Activated CD4-positive, alpha-beta T cell treated with anti-CD3 and anti-CD28 coated beads for 24 hours (primary cell): ENCODE measurements at regions not wholly inside any gene's neighbourhood (a gene's known extent, or its start where the extent isn't known, plus 50 kb on each side); places are given as distances from the start of the nearest gene placed in this dataset.
"Not testable (repeated sequence)": the region's sequence is repeated elsewhere in the genome, so short reads cannot be mapped to it uniquely, and the experiment has no call there.

Experiments
- DNase-seq, 2 donors: peaks; one replicate each; pipeline ENCODE4 v3.0.0-alpha.2; 2020; ENCODE audit warnings: low read depth in 2 of 2

- not testable (repeated sequence) for DNase-seq
Observed at GRCh38 chr10:2189356-2189755, 452.0 kb upstream of the ADARB2 start.

GRCh38 chr10:2188371-2188770, 451.0 kb upstream of the ADARB2 start:
- no peak for DNase-seq

GRCh38 chr10:2173327-2173726, 436.0 kb upstream of the ADARB2 start:
- DNase-seq, result no peak

- no peak for DNase-seq
Observed at GRCh38 chr10:2165771-2166460, 428.6 kb upstream of the ADARB2 start.

- no peak for DNase-seq
Observed at GRCh38 chr10:2150288-2150687, 413.0 kb upstream of the ADARB2 start.

GRCh38 chr10:2145926-2146478, 408.7 kb upstream of the ADARB2 start:
- DNase-seq, result no peak

GRCh38 chr10:2145491-2145890, 408.2 kb upstream of the ADARB2 start:
- DNase-seq, result no peak

GRCh38 chr10:2144584-2144983, 407.3 kb upstream of the ADARB2 start:
- DNase-seq, result no peak

- DNase-seq, result no peak
Observed at GRCh38 chr10:2143213-2143835, 406.0 kb upstream of the ADARB2 start.

GRCh38 chr10:2139746-2140145, 402.4 kb upstream of the ADARB2 start:
- no peak for DNase-seq

- no peak for DNase-seq
Observed at GRCh38 chr10:2137549-2138174, 400.3 kb upstream of the ADARB2 start.

GRCh38 chr10:2130705-2131305, 393.5 kb upstream of the ADARB2 start:
- no peak for DNase-seq

GRCh38 chr10:2128991-2129390, 391.7 kb upstream of the ADARB2 start:
- no peak for DNase-seq

- DNase-seq, result no peak
Observed at GRCh38 chr10:2124135-2124534, 386.8 kb upstream of the ADARB2 start.

GRCh38 chr10:2122431-2123124, 385.3 kb upstream of the ADARB2 start:
- DNase-seq, result no peak

- DNase-seq, result no peak
Observed at GRCh38 chr10:2121929-2122328, 384.6 kb upstream of the ADARB2 start.

GRCh38 chr10:2121315-2121714, 384.0 kb upstream of the ADARB2 start:
- DNase-seq, result no peak

- DNase-seq, result no peak
Observed at GRCh38 chr10:2120746-2121145, 383.4 kb upstream of the ADARB2 start.

GRCh38 chr10:2119316-2119715, 382.0 kb upstream of the ADARB2 start:
- no peak for DNase-seq

- no peak for DNase-seq
Observed at GRCh38 chr10:2118201-2118600, 380.9 kb upstream of the ADARB2 start.

- no peak for DNase-seq
Observed at GRCh38 chr10:2117641-2118040, 380.3 kb upstream of the ADARB2 start.

GRCh38 chr10:2111965-2112364, 374.6 kb upstream of the ADARB2 start:
- no peak for DNase-seq
